ENCODE measurements at regions not wholly inside any gene's neighbourhood (a gene's known extent, or its start where the extent isn't known, plus 50 kb on each side); places are given as distances from the start of the nearest gene placed in this dataset.
"Not testable (repeated sequence)": the region's sequence is repeated elsewhere in the genome, so short reads cannot be mapped to it uniquely, and the experiment has no call there.

- CTCF ChIA-PET: no interaction called here
- POLR2A ChIA-PET: no interaction called here
These were observed 193.9 kb downstream of the BTBD3 start for GRCh38 chr20:12111431-12112088.

- POLR2A ChIA-PET: no interaction called here
- CTCF ChIA-PET: no interaction called here
These were observed 194.4 kb downstream of the BTBD3 start for GRCh38 chr20:12112089-12112474.

GRCh38 chr20:12112665-12113064, 195.0 kb downstream of the BTBD3 start:
- ChIA-PET POLR2A (no interaction called here), CTCF (no interaction called here)

- ChIA-PET CTCF (no interaction called here), POLR2A (no interaction called here)
These were observed 195.4 kb downstream of the BTBD3 start for GRCh38 chr20:12113075-12113467.

GRCh38 chr20:12113468-12114371, 196.0 kb downstream of the BTBD3 start:
- ChIA-PET POLR2A (no interaction called here), CTCF (no interaction called here)

GRCh38 chr20:12129114-12129513, 211.4 kb downstream of the BTBD3 start:
- POLR2A ChIA-PET, CTCF ChIA-PET: not testable (repeated sequence)

GRCh38 chr20:12129532-12129931, 211.8 kb downstream of the BTBD3 start:
- POLR2A ChIA-PET, CTCF ChIA-PET: not testable (repeated sequence)

GRCh38 chr20:12130781-12131180, 213.1 kb downstream of the BTBD3 start:
- ChIA-PET POLR2A (no interaction called here), CTCF (no interaction called here)

GRCh38 chr20:12133553-12133952, 215.9 kb downstream of the BTBD3 start:
- CTCF ChIA-PET: no interaction called here
- POLR2A ChIA-PET: no interaction called here

- CTCF ChIA-PET, POLR2A ChIA-PET: not testable (repeated sequence)
These were observed 228.3 kb downstream of the BTBD3 start for GRCh38 chr20:12145951-12146350.

GRCh38 chr20:12152996-12153395, 235.3 kb downstream of the BTBD3 start:
- ChIA-PET CTCF (no interaction called here), POLR2A (no interaction called here)

GRCh38 chr20:12153628-12154027, 235.9 kb downstream of the BTBD3 start:
- CTCF ChIA-PET: no interaction called here
- POLR2A ChIA-PET: no interaction called here

GRCh38 chr20:12156252-12156651, 238.6 kb downstream of the BTBD3 start:
- POLR2A ChIA-PET: no interaction called here
- CTCF ChIA-PET: no interaction called here

- ChIA-PET POLR2A (no interaction called here), CTCF (no interaction called here)
These were observed 241.6 kb downstream of the BTBD3 start for GRCh38 chr20:12159261-12159660.

- ChIA-PET POLR2A (no interaction called here), CTCF (no interaction called here)
These were observed 244.0 kb downstream of the BTBD3 start for GRCh38 chr20:12161734-12162133.

GRCh38 chr20:12166053-12166717, 248.5 kb downstream of the BTBD3 start:
- POLR2A ChIA-PET: no interaction called here
- CTCF ChIA-PET: no interaction called here

GRCh38 chr20:12170406-12170805, 252.7 kb downstream of the BTBD3 start:
- POLR2A ChIA-PET: no interaction called here
- CTCF ChIA-PET: no interaction called here

GRCh38 chr20:12171923-12172524, 254.3 kb downstream of the BTBD3 start:
- ChIA-PET CTCF (no interaction called here), POLR2A (no interaction called here)

GRCh38 chr20:12173347-12174012, 255.8 kb downstream of the BTBD3 start:
- ChIA-PET POLR2A (no interaction called here), CTCF (no interaction called here)

- CTCF ChIA-PET: no interaction called here
- POLR2A ChIA-PET: no interaction called here
These were observed 257.8 kb downstream of the BTBD3 start for GRCh38 chr20:12175538-12175937.

All from activated CD8-positive, alpha-beta memory T cell treated with anti-CD3 and anti-CD28 coated beads for 36 hours (primary cell).